ENCODE measurements at regions not wholly inside any gene's neighbourhood (a gene's known extent, or its start where the extent isn't known, plus 50 kb on each side); places are given as distances from the start of the nearest gene placed in this dataset.

DNA sequence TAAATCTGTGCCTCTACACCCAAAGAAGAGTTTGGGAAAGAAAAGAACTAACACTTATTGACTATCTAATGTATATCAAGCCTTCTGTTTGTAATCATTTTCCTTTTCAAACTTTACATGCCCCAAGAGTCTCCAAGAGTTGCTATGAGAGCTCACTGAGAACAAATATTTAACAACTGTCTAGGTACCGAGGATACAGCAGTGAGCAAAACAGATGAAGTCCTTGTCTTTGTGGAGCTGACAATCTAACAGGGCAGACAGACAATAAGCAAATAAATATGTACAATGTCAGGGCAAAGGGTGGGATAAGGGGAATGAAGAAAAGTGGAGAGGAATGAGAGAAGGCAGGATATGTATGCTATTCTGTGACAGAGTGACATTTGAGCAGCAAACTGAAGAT lies 64.8 kb upstream of the KSR1 start:
- no peak for DNase-seq

DNA sequence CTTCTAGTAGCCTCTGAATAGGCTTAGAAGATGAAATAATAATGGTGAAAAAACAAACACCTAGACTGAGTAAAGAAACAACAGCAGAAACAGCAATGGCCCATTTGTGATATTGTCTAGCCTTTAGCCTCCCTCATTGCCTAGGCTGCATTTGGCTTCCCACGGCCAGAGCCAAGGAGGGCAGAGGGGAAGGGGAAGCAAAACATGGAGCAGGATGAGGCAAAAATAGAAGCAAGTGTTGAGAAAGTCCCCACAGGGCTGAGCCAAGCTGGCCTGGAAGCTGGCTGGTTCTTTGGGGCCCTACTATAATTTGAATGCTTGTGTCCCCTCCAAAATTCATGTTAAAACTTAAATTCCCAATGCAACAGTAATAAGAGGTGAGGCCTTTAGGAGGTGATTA lies 60.2 kb upstream of the KSR1 start:
- no peak for DNase-seq

DNA sequence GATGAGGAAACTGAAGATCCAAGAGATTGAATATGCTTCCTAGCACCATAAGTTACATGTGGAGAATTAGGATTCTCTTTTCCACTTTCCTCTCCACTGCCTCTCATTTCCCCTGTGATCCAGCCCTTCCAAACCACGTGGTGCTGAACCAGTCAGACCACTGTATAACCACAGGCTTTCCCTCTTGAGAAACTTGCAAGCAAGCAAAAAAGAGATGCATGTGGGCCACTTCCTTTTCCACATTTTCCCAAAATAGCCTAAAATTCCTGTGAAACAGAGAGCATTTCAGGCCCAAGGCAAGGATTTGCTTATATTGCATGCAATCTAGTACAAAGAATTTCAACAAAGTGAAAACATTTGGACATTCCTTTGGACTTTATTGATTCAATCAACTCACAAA lies 59.3 kb upstream of the KSR1 start:
- no peak for DNase-seq

DNA sequence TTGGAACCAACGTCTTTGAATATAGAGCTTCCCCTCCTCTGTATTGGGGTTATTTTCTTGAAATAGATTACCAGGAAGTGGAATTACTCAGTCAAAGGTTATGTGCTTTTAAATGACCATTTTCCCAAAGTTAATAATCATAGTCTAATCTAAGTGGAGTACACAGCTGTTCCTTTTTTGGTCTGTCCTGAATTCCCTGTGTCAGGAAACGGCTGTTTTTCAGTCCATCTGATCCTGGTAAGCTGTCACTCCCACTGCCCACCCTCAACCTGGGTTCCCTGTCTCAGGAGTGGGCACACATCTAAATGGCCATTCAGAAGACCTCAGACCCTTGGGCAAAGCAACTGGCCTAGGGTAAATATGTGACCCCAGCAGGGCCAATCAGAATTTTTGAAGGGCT lies 57.6 kb upstream of the KSR1 start:
- no peak for DNase-seq

DNA sequence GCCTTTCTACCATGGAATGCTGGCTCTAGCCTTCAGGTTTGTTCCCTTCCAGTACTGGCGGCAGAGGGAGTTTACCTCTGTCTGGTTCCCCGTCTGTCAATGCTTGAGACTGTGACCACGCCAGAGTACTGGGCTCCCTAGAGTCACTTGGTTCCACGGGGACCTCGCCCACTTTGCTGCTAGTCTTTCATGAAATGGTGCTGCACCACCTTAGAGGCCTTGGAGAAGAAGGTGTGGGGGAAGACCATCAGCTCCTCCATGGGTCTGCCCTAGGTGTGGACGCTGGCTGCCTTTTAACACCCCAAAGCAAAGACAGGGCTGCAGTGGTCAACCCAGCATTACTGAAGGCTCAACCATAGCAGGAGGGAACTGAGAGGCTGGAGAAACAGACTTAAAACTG lies 55.3 kb upstream of the KSR1 start:
- DNase-seq = no peak

DNA sequence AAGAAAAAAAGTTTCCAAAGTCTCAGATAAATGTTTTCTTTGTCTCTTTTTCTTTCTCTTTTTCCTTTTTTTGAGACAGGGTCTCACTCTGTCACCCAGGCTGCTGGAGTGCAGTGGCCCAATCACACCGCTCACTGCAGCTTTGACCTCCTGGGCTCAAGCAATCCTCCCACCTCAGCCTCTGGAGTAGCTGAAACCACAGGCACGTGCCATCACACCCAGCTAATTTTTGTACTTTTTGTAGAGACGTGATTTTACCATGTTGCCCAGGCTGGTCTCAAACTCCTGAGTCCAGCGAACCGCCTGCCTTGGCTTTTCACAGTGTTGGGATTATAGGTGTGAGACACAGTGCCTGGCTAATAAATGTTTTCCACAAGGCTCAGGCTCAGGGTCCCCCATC lies 53.3 kb upstream of the KSR1 start:
- DNase-seq = no peak

DNA sequence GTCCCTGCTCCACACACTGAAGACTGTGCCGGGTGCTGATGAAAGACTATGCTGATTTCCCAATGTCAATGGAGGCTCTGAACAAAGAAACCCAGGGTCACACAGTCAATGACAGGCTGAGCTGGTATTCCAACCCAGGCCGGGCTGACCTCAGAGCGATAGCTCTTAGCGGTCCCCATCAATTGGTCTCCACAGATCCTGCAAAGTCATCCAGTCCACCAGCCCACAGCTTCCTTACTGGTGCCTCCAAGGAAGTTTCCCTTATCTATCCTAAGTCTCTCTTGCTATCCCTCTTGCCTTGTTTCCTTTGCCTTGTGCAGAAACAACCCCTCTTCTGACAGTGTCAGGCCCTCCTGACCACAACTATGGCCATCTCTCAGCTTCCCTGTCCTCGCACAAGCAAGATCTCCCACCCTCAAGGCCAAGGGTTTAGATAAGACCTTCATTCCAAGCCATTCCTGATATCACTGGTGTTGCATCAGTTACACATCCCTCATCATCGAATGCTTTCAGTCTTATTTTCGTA lies 52.7 kb upstream of the KSR1 start:
- DNase-seq = no peak

DNA sequence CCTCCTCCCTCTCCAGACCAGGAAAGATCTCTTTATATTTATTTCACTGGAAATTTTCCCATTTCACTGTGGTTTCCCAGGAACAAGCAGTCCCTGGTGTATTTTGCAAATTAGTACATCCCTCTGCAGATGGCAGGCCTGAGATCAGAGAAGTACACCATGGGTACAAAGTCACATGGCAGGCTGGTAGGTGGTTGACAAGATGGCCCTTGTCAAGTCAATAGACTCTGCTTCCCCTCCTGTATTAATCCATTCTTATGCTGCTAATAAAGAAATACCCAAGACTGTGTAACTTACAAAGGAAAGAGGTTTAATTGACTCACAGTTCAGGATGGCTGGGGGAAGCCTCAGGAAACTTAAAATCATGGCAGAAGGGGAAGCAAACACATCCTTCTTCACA lies 51.6 kb upstream of the KSR1 start:
- DNase-seq = no peak
